NT2/D1 (cell line): ENCODE measurements at regions not wholly inside any gene's neighbourhood (a gene's known extent, or its start where the extent isn't known, plus 50 kb on each side); places are given as distances from the start of the nearest gene placed in this dataset.

Source experiments
- SUZ12 ChIP-seq: IDR thresholded peaks from 2 replicates; pipeline ENCODE4 v1.6.1; 2011; ENCODE audit not compliant: insufficient read length, insufficient read depth; ENCODE audit errors: extremely low read depth
- YY1 ChIP-seq: IDR thresholded peaks from 2 replicates; pipeline ENCODE4 v1.6.1; 2011; ENCODE audit not compliant: insufficient read length, insufficient read depth
- ZNF274 ChIP-seq: IDR thresholded peaks from 2 replicates; pipeline ENCODE4 v1.6.1; 2011; ENCODE audit warnings: mild to moderate bottlenecking, low read depth, low read length

DNA sequence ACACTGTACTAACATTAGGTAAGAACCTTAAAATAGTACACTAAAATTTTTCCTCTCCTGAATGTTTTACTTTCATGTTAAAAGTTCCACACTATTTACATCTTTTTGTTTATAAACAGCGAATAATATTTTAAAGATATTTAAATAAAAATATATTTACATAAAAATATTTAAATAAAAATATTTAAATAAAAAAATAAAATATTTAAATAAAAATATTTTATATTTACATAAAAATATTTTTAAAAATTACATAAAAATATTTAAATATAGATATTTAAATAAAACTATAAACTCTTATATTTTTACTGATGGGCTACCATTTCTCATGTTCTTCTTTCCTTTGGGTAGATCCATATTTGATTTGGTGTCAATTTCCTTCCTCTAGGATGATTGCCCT lies 619.0 kb downstream of the ANKRD7 start:
- no peak for TF ChIP-seq SUZ12
- TF ChIP-seq YY1, result no peak
- TF ChIP-seq ZNF274, result no peak
